ENCODE measurements at regions not wholly inside any gene's neighbourhood (a gene's known extent, or its start where the extent isn't known, plus 50 kb on each side); places are given as distances from the start of the nearest gene placed in this dataset.
A peak's percentile ranks its signal among the peaks of the same experiment; 100 is the strongest.

GRCh38 chr6:106849676-106850332 lies 124.7 kb downstream of the CD24 start (continued):
- TF ChIP-seq RBM17 (IDR thresholded peaks at IDR 0.05; ENCODE audit: borderline replicate concordance, low read depth, low read length): no peak
- TF ChIP-seq ARID4B (CRISPR knock-in tag; IDR thresholded peaks at IDR 0.05): no peak
- TF ChIP-seq KHSRP (IDR thresholded peaks at IDR 0.05): no peak
- peak; percentile 4; the same call in 1 of the 2 replicates for TF ChIP-seq BHLHE40 (IDR thresholded peaks at IDR 0.05; ENCODE audit: low read length)
- TF ChIP-seq EP300 (IDR thresholded peaks at IDR 0.05; ENCODE audit: low read length): no peak
- no peak for TF ChIP-seq SFPQ (IDR thresholded peaks at IDR 0.05; ENCODE audit: low read depth, low read length)
- TF ChIP-seq HCFC1 (IDR thresholded peaks at IDR 0.05; ENCODE audit: low read depth, low read length): no peak
- TF ChIP-seq CREM (IDR thresholded peaks at IDR 0.05; ENCODE audit: low read depth): peak; percentile 24; the same call in 1 of the 2 replicates
- TF ChIP-seq CCNT2 (IDR thresholded peaks at IDR 0.05; ENCODE audit: borderline replicate concordance, extremely low read depth, insufficient read length, low read depth, low read length): no peak
- no peak for TF ChIP-seq SUPT5H (IDR thresholded peaks at IDR 0.05)
- TF ChIP-seq ZNF124 (CRISPR knock-in tag; IDR thresholded peaks at IDR 0.05): no peak
- peak; percentile 77 to 90; a peak in 3 of 4 replicates for TF ChIP-seq ETV6 (IDR thresholded peaks at IDR 0.05; ENCODE audit: borderline replicate concordance in 1 of 2, low read depth in 2 of 2, low read length in 1 of 2)
- no peak for TF ChIP-seq ETV6 (CRISPR knock-in tag; IDR thresholded peaks at IDR 0.05; ENCODE audit: borderline replicate concordance)
- TF ChIP-seq RNF2 (IDR thresholded peaks at IDR 0.05): 0 out of 2 replicates have a peak, but pooled peaks have one; percentile 15
- no peak for TF ChIP-seq RFX1 (IDR thresholded peaks at IDR 0.05)
- TF ChIP-seq ZNF175 (CRISPR knock-in tag; IDR thresholded peaks at IDR 0.05; ENCODE audit: low read depth): 0 out of 2 replicates have a peak, but pooled peaks have one; percentile 34
- TF ChIP-seq NR4A1 (CRISPR knock-in tag; IDR thresholded peaks at IDR 0.05): no peak
- 0 out of 2 replicates have a peak, but pooled peaks have one; percentile 21 for TF ChIP-seq NR4A1 (tag; IDR thresholded peaks at IDR 0.05)

All from K562 (cell line).